ENCODE measurements at regions not wholly inside any gene's neighbourhood (a gene's known extent, or its start where the extent isn't known, plus 50 kb on each side); places are given as distances from the start of the nearest gene placed in this dataset.

GRCh38 chr13:97809576-97809975 lies 143.9 kb upstream of the IPO5 start:
- peak; percentile 10 to 41 for DNase-seq (ENCODE audit: low read depth in 2 of 2)
- TF ChIP-seq CTCF (IDR thresholded peaks at IDR 0.05; ENCODE audit: low read depth, low read length), result no peak
- H3K4me3 ChIP-seq (replicated peaks in 1 of 2; ENCODE audit: low read depth in 2 of 2, low read length in 2 of 2), result no peak overlapping the region

- no peak overlapping the region for H3K4me3 ChIP-seq (replicated peaks in 1 of 2; ENCODE audit: low read depth in 2 of 2, low read length in 2 of 2)
- TF ChIP-seq CTCF (IDR thresholded peaks at IDR 0.05; ENCODE audit: low read depth, low read length), result peak; percentile 50
- DNase-seq (ENCODE audit: low read depth in 2 of 2), result peak; percentile 31 to 57
Measured at GRCh38 chr13:97810152-97810551, 143.3 kb upstream of the IPO5 start.

- H3K4me3 ChIP-seq (replicated peaks in 1 of 2; ENCODE audit: low read depth in 2 of 2, low read length in 2 of 2), result no peak overlapping the region
- no peak for DNase-seq (ENCODE audit: low read depth in 2 of 2)
- TF ChIP-seq CTCF (IDR thresholded peaks at IDR 0.05; ENCODE audit: low read depth, low read length), result no peak
Measured at GRCh38 chr13:97822377-97822776, 131.1 kb upstream of the IPO5 start.

GRCh38 chr13:97826421-97827012 lies 127.0 kb upstream of the IPO5 start:
- no peak for TF ChIP-seq CTCF (IDR thresholded peaks at IDR 0.05; ENCODE audit: low read depth, low read length)
- no peak overlapping the region for H3K4me3 ChIP-seq (replicated peaks in 1 of 2; ENCODE audit: low read depth in 2 of 2, low read length in 2 of 2)
- no peak for DNase-seq (ENCODE audit: low read depth in 2 of 2)

- no peak for TF ChIP-seq CTCF (IDR thresholded peaks at IDR 0.05; ENCODE audit: low read depth, low read length)
- H3K4me3 ChIP-seq (replicated peaks in 1 of 2; ENCODE audit: low read depth in 2 of 2, low read length in 2 of 2), result no peak overlapping the region
- DNase-seq (ENCODE audit: low read depth in 2 of 2), result no peak
Measured at GRCh38 chr13:97834250-97834649, 119.2 kb upstream of the IPO5 start.

- no peak for DNase-seq (ENCODE audit: low read depth in 2 of 2)
- H3K4me3 ChIP-seq (replicated peaks in 1 of 2; ENCODE audit: low read depth in 2 of 2, low read length in 2 of 2), result no peak overlapping the region
- TF ChIP-seq CTCF (IDR thresholded peaks at IDR 0.05; ENCODE audit: low read depth, low read length), result no peak
Measured at GRCh38 chr13:97843189-97843588, 110.3 kb upstream of the IPO5 start.

GRCh38 chr13:97844151-97844550 lies 109.3 kb upstream of the IPO5 start:
- TF ChIP-seq CTCF (IDR thresholded peaks at IDR 0.05; ENCODE audit: low read depth, low read length), result no peak
- H3K4me3 ChIP-seq (replicated peaks in 1 of 2; ENCODE audit: low read depth in 2 of 2, low read length in 2 of 2), result no peak overlapping the region
- no peak for DNase-seq (ENCODE audit: low read depth in 2 of 2)
